ENCODE measurements at regions not wholly inside any gene's neighbourhood (a gene's known extent, or its start where the extent isn't known, plus 50 kb on each side); places are given as distances from the start of the nearest gene placed in this dataset.

GRCh38 chr12:3416670-3417069 lies 74.3 kb upstream of the PRMT8 start:
- Mint-ChIP-seq H3K27ac (no peak overlapping the region), H3K4me3 (no peak overlapping the region), H3K36me3 (ENCODE audit: low read depth) (0 out of 3 replicates have a peak, but pooled peaks cover 5% of the 10 kb centered on the region), H3K4me1 (peaks cover 17% of the 10 kb centered on the region), H3K27me3 (ENCODE audit: insufficient read depth, low read depth, poor library complexity) (peaks cover 10% of the 10 kb centered on the region), H3K9me3 (peaks cover 4% of the 10 kb centered on the region; the same call in 1 of the 3 replicates)
- Histone ChIP-seq H3K9me2 (ENCODE audit: insufficient read depth) (0 out of 2 replicates have a peak, but pooled peaks cover 2% of the 10 kb centered on the region), H3K4me1 (ENCODE audit: insufficient read depth) (peaks cover 13% of the 10 kb centered on the region), H3F3A (replicated peaks; ENCODE audit: low read depth) (no peaks in the 10 kb centered on the region), H3K27me3 (ENCODE audit: insufficient read depth) (no peaks in the 10 kb centered on the region), H3K79me2 (replicated peaks; ENCODE audit: insufficient read depth) (no peaks in the 10 kb centered on the region), H3K4me2 (no peak overlapping the region), H3K4me3 (no peak overlapping the region), H2AFZ (no peak overlapping the region), H3K36me3 (ENCODE audit: insufficient read depth) (no peaks in the 10 kb centered on the region), H3K27ac (ENCODE audit: low read depth) (no peak overlapping the region), H4K20me1 (replicated peaks; ENCODE audit: insufficient read depth) (peaks cover 4% of the 10 kb centered on the region; the same call in 1 of the 2 replicates)
- DNase-seq (ENCODE audit: low spot score) (no peak), ATAC-seq (no peak)
- no peak for TF ChIP-seq POLR2AphosphoS5 (IDR thresholded peaks at IDR 0.05; ENCODE audit: low read depth)
- TF ChIP-seq CREB1 (CRISPR knock-in tag; IDR thresholded peaks at IDR 0.05; ENCODE audit: low read depth): no peak
- TF ChIP-seq ZNF331 (CRISPR knock-in tag; IDR thresholded peaks at IDR 0.05; ENCODE audit: low read depth): no peak
- TF ChIP-seq NANOG (IDR thresholded peaks at IDR 0.05; ENCODE audit: borderline replicate concordance): no peak
- no peak for TF ChIP-seq CTCF (conservative IDR thresholded peaks at IDR 0.05; ENCODE audit: low read depth in 2 of 2)
- TF ChIP-seq ETS1 (IDR thresholded peaks at IDR 0.05): no peak
- TF ChIP-seq EZH2 (IDR thresholded peaks at IDR 0.05; ENCODE audit: low read depth, unreplicated experiment): no peak
- TF ChIP-seq ZNF462 (CRISPR knock-in tag; IDR thresholded peaks at IDR 0.05): no peak
- no peak for TF ChIP-seq ZNF114 (CRISPR knock-in tag; IDR thresholded peaks at IDR 0.05)
- no peak for TF ChIP-seq EZH2phosphoT487 (IDR thresholded peaks at IDR 0.05; ENCODE audit: unreplicated experiment)
- TF ChIP-seq REST (IDR thresholded peaks at IDR 0.05; ENCODE audit: unreplicated experiment): no peak
- no peak for TF ChIP-seq JUNB (IDR thresholded peaks at IDR 0.05; ENCODE audit: unreplicated experiment)
- TF ChIP-seq STAT1 (IDR thresholded peaks at IDR 0.05; ENCODE audit: unreplicated experiment): no peak

Data from GM23338 (cell line).